ENCODE measurements at regions not wholly inside any gene's neighbourhood (a gene's known extent, or its start where the extent isn't known, plus 50 kb on each side); places are given as distances from the start of the nearest gene placed in this dataset.

- Histone ChIP-seq H3K9ac (ENCODE audit: low read length in 3 of 3) (no peak overlapping the region), H3K36me3 (ENCODE audit: control insufficient read depth in 2 of 3, insufficient read depth in 3 of 3, low read length in 3 of 3) (no peaks in the 10 kb centered on the region), H3K27ac (ENCODE audit: low read depth in 2 of 2, low read length in 2 of 2) (no peak overlapping the region), H3K27me3 (ENCODE audit: control insufficient read depth, insufficient read depth, low read length) (no peaks in the 10 kb centered on the region), H3K4me3 (ENCODE audit: low read length in 3 of 3) (no peak overlapping the region), H3K4me1 (ENCODE audit: control insufficient read depth in 2 of 3, insufficient read depth in 2 of 3, low read depth in 1 of 3, low read length in 3 of 3) (no peaks in the 10 kb centered on the region), H3K9me3 (ENCODE audit: control insufficient read depth in 2 of 3, insufficient read depth in 1 of 3, low read length in 3 of 3) (no peaks in the 10 kb centered on the region)
- intact Hi-C loops (cut with DNase I) = no loop called here
- TF ChIP-seq CTCF (IDR thresholded peaks at IDR 0.05; ENCODE audit: borderline replicate concordance, extremely low read depth, insufficient read depth) = no peak
- no peak for FAIRE-seq
- no peak for DNase-seq
Measured at GRCh38 chr18:50465211-50466153, 90.6 kb downstream of the SKA1 start.

GRCh38 chr18:50466634-50467033, 91.8 kb downstream of the SKA1 start:
- intact Hi-C loops (cut with DNase I) = no loop called here
- H3K27me3 ChIP-seq (ENCODE audit: control insufficient read depth, insufficient read depth, low read length) = no peaks in the 10 kb centered on the region
- FAIRE-seq = no peak
- no peak overlapping the region for H3K4me3 ChIP-seq (ENCODE audit: low read length in 3 of 3)
- H3K9ac ChIP-seq (ENCODE audit: low read length in 3 of 3) = no peak overlapping the region
- no peaks in the 10 kb centered on the region for H3K36me3 ChIP-seq (ENCODE audit: control insufficient read depth in 2 of 3, insufficient read depth in 3 of 3, low read length in 3 of 3)
- no peak for TF ChIP-seq CTCF (IDR thresholded peaks at IDR 0.05; ENCODE audit: borderline replicate concordance, extremely low read depth, insufficient read depth)
- H3K4me1 ChIP-seq (ENCODE audit: control insufficient read depth in 2 of 3, insufficient read depth in 2 of 3, low read depth in 1 of 3, low read length in 3 of 3) = no peaks in the 10 kb centered on the region
- H3K9me3 ChIP-seq (ENCODE audit: control insufficient read depth in 2 of 3, insufficient read depth in 1 of 3, low read length in 3 of 3) = no peaks in the 10 kb centered on the region
- H3K27ac ChIP-seq (ENCODE audit: low read depth in 2 of 2, low read length in 2 of 2) = no peak overlapping the region
- DNase-seq = no peak

GRCh38 chr18:50468807-50469206, 91.1 kb upstream of the MAPK4 start:
- Histone ChIP-seq H3K9me3 (ENCODE audit: control insufficient read depth in 2 of 3, insufficient read depth in 1 of 3, low read length in 3 of 3) (no peaks in the 10 kb centered on the region), H3K27me3 (ENCODE audit: control insufficient read depth, insufficient read depth, low read length) (no peaks in the 10 kb centered on the region), H3K4me1 (ENCODE audit: control insufficient read depth in 2 of 3, insufficient read depth in 2 of 3, low read depth in 1 of 3, low read length in 3 of 3) (no peaks in the 10 kb centered on the region), H3K4me3 (ENCODE audit: low read length in 3 of 3) (no peak overlapping the region), H3K9ac (ENCODE audit: low read length in 3 of 3) (no peak overlapping the region), H3K27ac (ENCODE audit: low read depth in 2 of 2, low read length in 2 of 2) (no peak overlapping the region), H3K36me3 (ENCODE audit: control insufficient read depth in 2 of 3, insufficient read depth in 3 of 3, low read length in 3 of 3) (no peaks in the 10 kb centered on the region)
- intact Hi-C loops (cut with DNase I) = no loop called here
- FAIRE-seq = no peak
- TF ChIP-seq CTCF (IDR thresholded peaks at IDR 0.05; ENCODE audit: borderline replicate concordance, extremely low read depth, insufficient read depth) = no peak
- DNase-seq = no peak

All from kidney (tissue), 13 donors.